ENCODE measurements at regions not wholly inside any gene's neighbourhood (a gene's known extent, or its start where the extent isn't known, plus 50 kb on each side); places are given as distances from the start of the nearest gene placed in this dataset.

GRCh38 chr11:134576286-134576685 is 164.2 kb upstream of the B3GAT1 start:
- no peak overlapping the region for H3K27ac Mint-ChIP-seq
- H3K9me3 Mint-ChIP-seq = no peaks in the 10 kb centered on the region
- no peaks in the 10 kb centered on the region for H3K4me1 Mint-ChIP-seq (ENCODE audit: low read depth)
- no peaks in the 10 kb centered on the region for H3K36me3 Mint-ChIP-seq (ENCODE audit: insufficient read depth in 2 of 2)
- DNase-seq (no peak), ATAC-seq (replicated peaks in 1 of 2) (no peak)
- H3K4me3 Mint-ChIP-seq = no peak overlapping the region
- no peaks in the 10 kb centered on the region for H3K27me3 Mint-ChIP-seq (ENCODE audit: low read depth)

- ATAC-seq (replicated peaks in 1 of 2) (no peak), DNase-seq (no peak)
- H3K27me3 Mint-ChIP-seq (ENCODE audit: low read depth) = no peaks in the 10 kb centered on the region
These were observed 163.6 kb upstream of the B3GAT1 start for GRCh38 chr11:134575504-134576230.

GRCh38 chr11:134574947-134575346 is 162.9 kb upstream of the B3GAT1 start:
- H3K27ac Mint-ChIP-seq = no peak overlapping the region
- H3K27me3 Mint-ChIP-seq (ENCODE audit: low read depth) = no peaks in the 10 kb centered on the region
- no peaks in the 10 kb centered on the region for H3K4me1 Mint-ChIP-seq (ENCODE audit: low read depth)
- DNase-seq (no peak), ATAC-seq (replicated peaks in 1 of 2) (no peak)
- H3K9me3 Mint-ChIP-seq = no peaks in the 10 kb centered on the region
- H3K4me3 Mint-ChIP-seq = no peak overlapping the region
- H3K36me3 Mint-ChIP-seq (ENCODE audit: insufficient read depth in 2 of 2) = no peaks in the 10 kb centered on the region

More at GRCh38 chr11:134575504-134576230, 163.6 kb upstream of the B3GAT1 start:
- H3K27ac Mint-ChIP-seq = no peak overlapping the region
- H3K36me3 Mint-ChIP-seq (ENCODE audit: insufficient read depth in 2 of 2) = no peaks in the 10 kb centered on the region
- no peaks in the 10 kb centered on the region for H3K9me3 Mint-ChIP-seq
- H3K4me3 Mint-ChIP-seq = no peak overlapping the region
- no peaks in the 10 kb centered on the region for H3K4me1 Mint-ChIP-seq (ENCODE audit: low read depth)

GRCh38 chr11:134574425-134574824 is 162.4 kb upstream of the B3GAT1 start:
- Mint-ChIP-seq H3K9me3 (no peaks in the 10 kb centered on the region), H3K27me3 (ENCODE audit: low read depth) (no peaks in the 10 kb centered on the region), H3K27ac (no peak overlapping the region), H3K4me3 (no peak overlapping the region), H3K36me3 (ENCODE audit: insufficient read depth in 2 of 2) (no peaks in the 10 kb centered on the region), H3K4me1 (ENCODE audit: low read depth) (no peaks in the 10 kb centered on the region)
- ATAC-seq (replicated peaks in 1 of 2) (no peak), DNase-seq (no peak)

- DNase-seq = no peak
- no peaks in the 10 kb centered on the region for H3K9me3 Mint-ChIP-seq
- no peaks in the 10 kb centered on the region for H3K4me1 Mint-ChIP-seq (ENCODE audit: low read depth)
- H3K36me3 Mint-ChIP-seq (ENCODE audit: insufficient read depth in 2 of 2) = no peaks in the 10 kb centered on the region
- ATAC-seq (replicated peaks in 1 of 2) = no peak
- no peak overlapping the region for H3K27ac Mint-ChIP-seq
- H3K27me3 Mint-ChIP-seq (ENCODE audit: low read depth) = peaks cover 5% of the 10 kb centered on the region
- H3K4me3 Mint-ChIP-seq = no peak overlapping the region
These were observed 161.8 kb upstream of the B3GAT1 start for GRCh38 chr11:134573857-134574256.

GRCh38 chr11:134572741-134573675 is 161.0 kb upstream of the B3GAT1 start:
- Mint-ChIP-seq H3K4me1 (ENCODE audit: low read depth) (no peaks in the 10 kb centered on the region), H3K27me3 (ENCODE audit: low read depth) (peaks cover 6% of the 10 kb centered on the region), H3K9me3 (no peaks in the 10 kb centered on the region), H3K27ac (no peak overlapping the region), H3K36me3 (ENCODE audit: insufficient read depth in 2 of 2) (no peaks in the 10 kb centered on the region), H3K4me3 (no peak overlapping the region)
- ATAC-seq (replicated peaks in 1 of 2) (no peak), DNase-seq (no peak)

GRCh38 chr11:134571301-134571700 is 159.3 kb upstream of the B3GAT1 start:
- Mint-ChIP-seq H3K4me3 (no peak overlapping the region), H3K9me3 (no peaks in the 10 kb centered on the region), H3K36me3 (ENCODE audit: insufficient read depth in 2 of 2) (no peaks in the 10 kb centered on the region), H3K4me1 (ENCODE audit: low read depth) (no peaks in the 10 kb centered on the region), H3K27ac (no peak overlapping the region), H3K27me3 (ENCODE audit: low read depth) (peaks cover 6% of the 10 kb centered on the region)
- DNase-seq = no peak
- ATAC-seq (replicated peaks in 1 of 2) = no peak

- H3K4me1 Mint-ChIP-seq (ENCODE audit: low read depth) = no peaks in the 10 kb centered on the region
- no peak overlapping the region for H3K4me3 Mint-ChIP-seq
- H3K27ac Mint-ChIP-seq = no peak overlapping the region
- H3K36me3 Mint-ChIP-seq (ENCODE audit: insufficient read depth in 2 of 2) = no peaks in the 10 kb centered on the region
- ATAC-seq (replicated peaks in 1 of 2) (no peak), DNase-seq (no peak)
- H3K9me3 Mint-ChIP-seq = no peaks in the 10 kb centered on the region
- H3K27me3 Mint-ChIP-seq (ENCODE audit: low read depth) = peaks cover 6% of the 10 kb centered on the region
These were observed 157.2 kb upstream of the B3GAT1 start for GRCh38 chr11:134569195-134569594.

GRCh38 chr11:134566311-134566710 is 154.3 kb upstream of the B3GAT1 start:
- H3K4me1 Mint-ChIP-seq (ENCODE audit: low read depth) = no peaks in the 10 kb centered on the region
- DNase-seq (no peak), ATAC-seq (replicated peaks in 1 of 2) (no peak)
- H3K27me3 Mint-ChIP-seq (ENCODE audit: low read depth) = peaks cover 6% of the 10 kb centered on the region
- H3K36me3 Mint-ChIP-seq (ENCODE audit: insufficient read depth in 2 of 2) = no peaks in the 10 kb centered on the region
- H3K9me3 Mint-ChIP-seq = no peaks in the 10 kb centered on the region
- H3K27ac Mint-ChIP-seq = no peak overlapping the region
- H3K4me3 Mint-ChIP-seq = no peak overlapping the region

- Mint-ChIP-seq H3K9me3 (no peaks in the 10 kb centered on the region), H3K27me3 (ENCODE audit: low read depth) (peaks cover 6% of the 10 kb centered on the region)
- ATAC-seq (replicated peaks in 1 of 2) = no peak
These were observed 153.4 kb upstream of the B3GAT1 start for GRCh38 chr11:134565343-134565891.

GRCh38 chr11:134564472-134565200 is 152.6 kb upstream of the B3GAT1 start:
- ATAC-seq (replicated peaks in 1 of 2) (no peak), DNase-seq (no peak)
- H3K27ac Mint-ChIP-seq = no peak overlapping the region
- H3K9me3 Mint-ChIP-seq = no peaks in the 10 kb centered on the region
- H3K27me3 Mint-ChIP-seq (ENCODE audit: low read depth) = peaks cover 6% of the 10 kb centered on the region
- no peaks in the 10 kb centered on the region for H3K4me1 Mint-ChIP-seq (ENCODE audit: low read depth)
- H3K36me3 Mint-ChIP-seq (ENCODE audit: insufficient read depth in 2 of 2) = no peaks in the 10 kb centered on the region
- no peak overlapping the region for H3K4me3 Mint-ChIP-seq

More at GRCh38 chr11:134565343-134565891, 153.4 kb upstream of the B3GAT1 start:
- Mint-ChIP-seq H3K27ac (no peak overlapping the region), H3K36me3 (ENCODE audit: insufficient read depth in 2 of 2) (no peaks in the 10 kb centered on the region), H3K4me1 (ENCODE audit: low read depth) (no peaks in the 10 kb centered on the region), H3K4me3 (no peak overlapping the region)
- no peak for DNase-seq

- Mint-ChIP-seq H3K9me3 (no peaks in the 10 kb centered on the region), H3K36me3 (ENCODE audit: insufficient read depth in 2 of 2) (no peaks in the 10 kb centered on the region), H3K27me3 (ENCODE audit: low read depth) (peaks cover 8% of the 10 kb centered on the region), H3K27ac (no peak overlapping the region), H3K4me1 (ENCODE audit: low read depth) (no peaks in the 10 kb centered on the region), H3K4me3 (no peak overlapping the region)
- no peak for ATAC-seq (replicated peaks in 1 of 2)
- no peak for DNase-seq
These were observed 151.0 kb upstream of the B3GAT1 start for GRCh38 chr11:134562941-134563471.

Measured in activated T-cell treated with anti-CD3 and anti-CD28 coated beads, Interleukin-2, amount 50 U/mL, for 72 hours (primary cell).